ENCODE measurements at regions not wholly inside any gene's neighbourhood (a gene's known extent, or its start where the extent isn't known, plus 50 kb on each side); places are given as distances from the start of the nearest gene placed in this dataset.

GRCh38 chr18:59083136-59083818, 56.4 kb upstream of the SEC11C start:
- TF ChIP-seq CTCF (IDR thresholded peaks at IDR 0.05) (no peak), EP300 (IDR thresholded peaks at IDR 0.05) (no peak), POLR2AphosphoS5 (IDR thresholded peaks at IDR 0.05) (no peak), POLR2A (IDR thresholded peaks at IDR 0.05) (no peak)

All from upper lobe of left lung (tissue), 4 donors.